Suprapubic skin (tissue), 4 donors: ENCODE measurements at regions not wholly inside any gene's neighbourhood (a gene's known extent, or its start where the extent isn't known, plus 50 kb on each side); places are given as distances from the start of the nearest gene placed in this dataset.

Experiments used
- CTCF ChIP-seq, 2 donors: fragments of 200-600 bp in 1 of 2; fragments of 450-650 bp in 1 of 2; sonication (generic) in 1 of 2; IDR thresholded peaks; one replicate each; pipeline ENCODE4 v1.5.1; 2016 to 2019; ENCODE audit warnings: antibody characterized with exemption in 2 of 2, mild to moderate bottlenecking in 1 of 2, moderate library complexity in 1 of 2
- EP300 ChIP-seq: sonication (generic); formaldehyde crosslinking; IDR thresholded peaks from one replicate; pipeline ENCODE4 v1.6.1; 2017; ENCODE audit warnings: antibody characterized with exemption
- POLR2A ChIP-seq, 2 donors: fragments of 450-650 bp; IDR thresholded peaks; one replicate each; pipeline ENCODE4 v1.6.1; 2017; ENCODE audit warnings: antibody characterized with exemption in 2 of 2, mild to moderate bottlenecking in 2 of 2, moderate library complexity in 2 of 2
- POLR2AphosphoS5 ChIP-seq, 3 donors: sonication (generic); formaldehyde crosslinking; IDR thresholded peaks; one replicate each; pipeline ENCODE4 v1.6.1; 2017; ENCODE audit warnings: antibody characterized with exemption in 3 of 3

- TF ChIP-seq POLR2A (IDR thresholded peaks at IDR 0.05) (no peak), CTCF (IDR thresholded peaks at IDR 0.05) (no peak), EP300 (no peak), POLR2AphosphoS5 (IDR thresholded peaks at IDR 0.05) (no peak)
These were observed 123.4 kb upstream of the AFDN start for GRCh38 chr6:167703347-167703746.
